Endothelial cell of umbilical vein (primary cell): ENCODE measurements at regions not wholly inside any gene's neighbourhood (a gene's known extent, or its start where the extent isn't known, plus 50 kb on each side); places are given as distances from the start of the nearest gene placed in this dataset.

ENCODE experiments used
- BruUV-seq: library from RNA; stranded (reverse); fragments of 400-500 nt; replicated peaks from 2 replicates; lab custom pipeline; 2021; lab: Mats Ljungman, UMichigan
- CTCF ChIA-PET: fragments of 300-600, 350-600 bp; sonication (Branson Sonifier 250); formaldehyde crosslinking; loops from one replicate; lab custom pipeline; 2021; ENCODE audit warnings: antibody characterized with exemption, inconsistent platforms; lab: Charles Lee
- POLR2A ChIA-PET: fragments of 300-600, 350-600 bp; sonication (Branson Sonifier 250); formaldehyde crosslinking; loops from one replicate; lab custom pipeline; 2021; ENCODE audit warnings: antibody characterized with exemption, inconsistent platforms; lab: Charles Lee
- DNase-seq: peaks from one replicate; pipeline ENCODE4 v3.0.0-alpha.2; 2011; ENCODE audit warnings: low read depth, low spot score
- FAIRE-seq: peaks from 2 replicates; lab custom pipeline; 2011; peaks lifted over from hg19 to GRCh38; lab: Jason Lieb, UNC
- H2AFZ ChIP-seq: 2 replicates; pipeline ENCODE4 v1.6.0; 2012; ENCODE audit warnings: low read depth, low read length, control low read depth, inconsistent platforms
- H3K27ac ChIP-seq: 2 replicates; pipeline ENCODE4 v1.5.1; 2011; ENCODE audit warnings: low read depth, mild to moderate bottlenecking, control low read depth, low read length, moderate library complexity; ENCODE audit not compliant: insufficient read depth
- H3K27me3 ChIP-seq, 2 experiments: 2 replicates each; pipeline versions ENCODE4 v1.6.0 to v1.6.1; 2011; ENCODE audit warnings: low read length in 2 of 2, mixed read lengths in 1 of 2; ENCODE audit not compliant: control insufficient read depth in 2 of 2, insufficient read depth in 2 of 2
- H3K36me3 ChIP-seq, 2 experiments: 2 replicates in 1 of 2; 3 replicates in 1 of 2; pipeline ENCODE4 v1.5.1; 2011; ENCODE audit warnings: low read length in 2 of 2, mild to moderate bottlenecking in 1 of 2, moderate library complexity in 1 of 2; ENCODE audit not compliant: control insufficient read depth in 2 of 2, insufficient read depth in 2 of 2; ENCODE audit errors: extremely low read depth in 1 of 2
- H3K4me1 ChIP-seq: 3 replicates; pipeline ENCODE4 v1.5.1; 2011; ENCODE audit warnings: mild to moderate bottlenecking, low read length; ENCODE audit not compliant: control insufficient read depth, insufficient read depth; ENCODE audit errors: extremely low read depth
- H3K4me2 ChIP-seq: 2 replicates; pipeline ENCODE4 v1.6.1; 2011; ENCODE audit warnings: low read length, control low read depth, mixed read lengths; ENCODE audit not compliant: insufficient read depth
- H3K4me3 ChIP-seq, 3 experiments: fragments of 200-600 bp in 1 of 3; sonication (generic), shearing (Covaris generic) in 1 of 3; replicated peaks in 1 of 3; 2 replicates each; pipeline ENCODE4 v1.5.1; 2011 to 2016; ENCODE audit warnings: control low read depth in 3 of 3, low read length in 3 of 3, mild to moderate bottlenecking in 2 of 3, inconsistent platforms in 1 of 3, low read depth in 1 of 3, moderate library complexity in 1 of 3; ENCODE audit not compliant: insufficient read depth in 1 of 3
- H3K79me2 ChIP-seq: 2 replicates; pipeline ENCODE4 v1.6.0; 2012; ENCODE audit warnings: low read length, inconsistent platforms; ENCODE audit not compliant: control insufficient read depth, insufficient read depth
- H3K9ac ChIP-seq: replicated peaks from 2 replicates; pipeline ENCODE3; 2011; ENCODE audit warnings: low read length, control low read depth; ENCODE audit not compliant: insufficient read depth; ENCODE audit errors: extremely low read depth
- H3K9me1 ChIP-seq: replicated peaks from 3 replicates; pipeline ENCODE4 v1.6.0; 2011; ENCODE audit warnings: mild to moderate bottlenecking, low read length; ENCODE audit not compliant: control insufficient read depth, insufficient read depth; ENCODE audit errors: extremely low read depth
- H3K9me3 ChIP-seq: replicated peaks from 2 replicates; pipeline ENCODE4 v1.5.1; 2012; ENCODE audit warnings: low read length, inconsistent platforms; ENCODE audit not compliant: control insufficient read depth, insufficient read depth
- H4K20me1 ChIP-seq: replicated peaks from 2 replicates; pipeline ENCODE3; 2011; ENCODE audit warnings: mild to moderate bottlenecking, low read length; ENCODE audit not compliant: control insufficient read depth, insufficient read depth; ENCODE audit errors: extremely low read depth
- CTCF ChIP-seq, 2 donors: IDR thresholded peaks; 1 replicate in 1 of 2; 2 replicates in 1 of 2; pipeline ENCODE4 v1.5.1; 2011; ENCODE audit warnings: low read length in 2 of 2, mild to moderate bottlenecking in 2 of 2, moderate library complexity in 2 of 2, control low read depth in 1 of 2, inconsistent platforms in 1 of 2, low read depth in 1 of 2; ENCODE audit not compliant: insufficient read depth in 1 of 2; ENCODE audit errors: extremely low read depth in 1 of 2
- EZH2 ChIP-seq: IDR thresholded peaks from 2 replicates; pipeline ENCODE4 v1.6.1; 2012; ENCODE audit warnings: borderline replicate concordance, low read depth, mild to moderate bottlenecking, moderate library complexity, low read length, inconsistent platforms; ENCODE audit not compliant: severe bottlenecking
- FOS ChIP-seq: IDR thresholded peaks from 2 replicates; pipeline ENCODE4 v1.6.1; 2011; ENCODE audit warnings: mild to moderate bottlenecking, low read length, moderate library complexity, borderline replicate concordance; ENCODE audit not compliant: insufficient read depth
- GATA2 ChIP-seq: IDR thresholded peaks from 2 replicates; pipeline ENCODE4 v1.7.0; 2011; ENCODE audit warnings: low read depth, mild to moderate bottlenecking, moderate library complexity, mixed read lengths, low read length; ENCODE audit not compliant: insufficient read length, insufficient read depth
- JUN ChIP-seq: IDR thresholded peaks from 2 replicates; pipeline ENCODE4 v1.6.1; 2011; ENCODE audit warnings: borderline replicate concordance, low read depth; ENCODE audit not compliant: insufficient read length, insufficient read depth
- MAX ChIP-seq: IDR thresholded peaks from 2 replicates; pipeline ENCODE4 v1.6.1; 2011; ENCODE audit not compliant: insufficient read depth, insufficient read length
- MYC ChIP-seq: IDR thresholded peaks from one replicate; pipeline ENCODE4 v1.6.1; 2011; ENCODE audit warnings: mild to moderate bottlenecking, low read depth, low read length
- POLR2A ChIP-seq: IDR thresholded peaks from 2 replicates; pipeline ENCODE4 v1.6.1; 2012; ENCODE audit warnings: low read depth, mild to moderate bottlenecking, control low read depth, low read length
- POLR2AphosphoS5 ChIP-seq: IDR thresholded peaks from 2 replicates; pipeline ENCODE4 v1.6.1; 2012; ENCODE audit warnings: low read depth, mild to moderate bottlenecking, control low read depth, low read length, moderate library complexity; ENCODE audit not compliant: insufficient read depth
- dilution Hi-C: fragments of 300-500 bp; cut with MboI; formaldehyde crosslinking; loops from one replicate; pipeline ENCODE4 v1.15.0; 2019; ENCODE audit warnings: low sequenced_read_pairs; ENCODE audit not compliant: extremely low pct_ligation_motif_present
- intact Hi-C: fragments of 100-400 bp; cut with micrococcal nuclease; formaldehyde crosslinking; loops from one replicate; pipeline ENCODE4 v1.10.0; 2022

DNA sequence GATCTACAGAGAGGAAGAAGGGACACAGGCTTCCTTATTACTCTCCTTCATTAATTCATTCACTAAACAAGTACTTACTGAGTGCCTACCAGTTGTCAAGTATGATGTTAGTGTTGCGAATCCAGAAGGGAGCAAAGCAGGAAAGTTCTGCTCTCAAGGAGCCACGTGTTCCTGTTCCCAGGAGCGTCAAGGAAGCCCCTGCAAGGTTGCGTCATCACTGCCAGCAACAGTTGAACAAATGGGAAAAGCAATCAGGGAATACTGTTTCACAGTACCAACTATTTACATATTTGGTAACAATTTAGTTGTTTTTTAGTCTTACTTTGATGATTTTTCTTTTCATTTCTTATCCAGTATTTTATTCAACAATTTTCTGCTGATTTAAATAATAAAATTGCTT is 310.0 kb downstream of the FOXA2 start:
- Histone ChIP-seq H3K4me3 (no peak overlapping the region), H3K9me3 (no peaks in the 10 kb centered on the region), H3K4me1 (no peaks in the 10 kb centered on the region), H3K9ac (no peak overlapping the region), H4K20me1 (no peaks in the 10 kb centered on the region), H3K79me2 (no peaks in the 10 kb centered on the region), H3K27ac (no peak overlapping the region), H2AFZ (no peak overlapping the region), H3K27me3 (no peaks in the 10 kb centered on the region), H3K36me3 (no peaks in the 10 kb centered on the region), H3K9me1 (no peaks in the 10 kb centered on the region), H3K4me2 (no peak overlapping the region)
- intact Hi-C loops (no loop called here), dilution Hi-C loops (no loop called here)
- ChIA-PET CTCF (no interaction called here), POLR2A (no interaction called here)
- TF ChIP-seq MAX, result no peak
- no peak for TF ChIP-seq POLR2A
- TF ChIP-seq GATA2, result no peak
- TF ChIP-seq POLR2AphosphoS5, result no peak
- no peak for TF ChIP-seq CTCF (IDR thresholded peaks at IDR 0.05; ENCODE audit: extremely low read depth in 1 of 2, insufficient read depth in 1 of 2, low read depth in 1 of 2, low read length in 2 of 2)
- TF ChIP-seq FOS, result no peak
- TF ChIP-seq EZH2, result no peak
- TF ChIP-seq MYC, result no peak
- TF ChIP-seq JUN, result no peak
- DNase-seq (no peak), FAIRE-seq (no peak)
- no TSS peak for BruUV-seq
